ENCODE measurements at regions not wholly inside any gene's neighbourhood (a gene's known extent, or its start where the extent isn't known, plus 50 kb on each side); places are given as distances from the start of the nearest gene placed in this dataset.
"Not testable (repeated sequence)": the region's sequence is repeated elsewhere in the genome, so short reads cannot be mapped to it uniquely, and the experiment has no call there.

- H3K27ac ChIP-seq: no peak overlapping the region
- H3K4me3 ChIP-seq (ENCODE audit: low read depth, low read length): no peak overlapping the region
- H2AFZ ChIP-seq: no peak overlapping the region
- no peak for TF ChIP-seq CTCF (IDR thresholded peaks at IDR 0.05)
- no peaks in the 10 kb centered on the region for H3K4me1 ChIP-seq
- no peaks in the 10 kb centered on the region for H3K27me3 ChIP-seq (ENCODE audit: control insufficient read depth, insufficient read depth, low read length)
- H3K9me3 ChIP-seq (ENCODE audit: control insufficient read depth, low read length): no peaks in the 10 kb centered on the region
- no peaks in the 10 kb centered on the region for H3K79me2 ChIP-seq
- no peak overlapping the region for H3K9ac ChIP-seq
- no peak overlapping the region for H3K4me2 ChIP-seq (ENCODE audit: low read length)
- H3K36me3 ChIP-seq (ENCODE audit: control insufficient read depth, insufficient read depth, low read length): no peaks in the 10 kb centered on the region
These were observed 296.9 kb upstream of the CDH19 start for GRCh38 chr18:66900837-66901236.

DNA sequence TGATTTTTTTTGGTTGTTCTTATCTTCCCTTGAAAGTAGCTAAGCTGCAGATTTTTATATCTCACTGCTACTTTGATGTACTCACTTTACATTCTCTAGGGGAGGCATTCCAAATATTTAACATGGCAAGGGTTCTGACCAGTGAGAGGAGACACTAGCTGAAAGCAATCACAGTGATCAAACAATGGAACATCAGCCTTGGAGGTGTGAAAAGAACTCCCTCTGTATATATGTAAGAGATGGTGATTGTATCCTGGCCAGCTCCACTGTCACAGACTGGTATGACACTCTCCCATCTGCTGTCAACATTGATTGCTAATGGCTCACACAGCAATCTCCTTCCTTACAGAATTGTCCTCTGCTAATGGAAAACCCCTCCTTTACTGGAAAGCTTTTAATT lies 291.7 kb upstream of the CDH19 start:
- H3K79me2 ChIP-seq: no peaks in the 10 kb centered on the region

DNA sequence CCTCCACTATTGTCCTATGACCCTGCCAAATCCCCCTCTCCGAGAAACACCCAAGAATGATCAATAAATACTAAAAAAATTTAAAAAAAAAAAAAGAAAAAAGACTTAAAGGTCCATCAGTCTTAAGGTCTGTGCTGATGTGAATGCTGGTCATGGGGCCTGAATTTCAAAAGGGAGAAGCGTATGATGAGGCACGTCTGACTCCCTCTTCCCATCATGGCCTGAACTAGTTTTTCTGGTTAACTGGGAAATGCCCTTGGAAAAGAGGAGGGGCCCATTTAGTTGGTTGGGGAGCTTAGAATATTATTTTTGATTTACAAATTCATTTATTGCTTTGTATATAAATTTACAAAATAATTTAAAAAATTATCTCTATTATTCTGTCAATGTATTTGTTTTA lies 291.0 kb upstream of the CDH19 start:
- Histone ChIP-seq H3K36me3 (ENCODE audit: control insufficient read depth, insufficient read depth, low read length) (no peaks in the 10 kb centered on the region), H2AFZ (no peak overlapping the region), H3K27ac (no peak overlapping the region), H3K9me3 (ENCODE audit: control insufficient read depth, low read length) (no peaks in the 10 kb centered on the region), H3K4me2 (ENCODE audit: low read length) (no peak overlapping the region), H3K79me2 (no peaks in the 10 kb centered on the region), H3K9ac (no peak overlapping the region), H3K4me3 (ENCODE audit: low read depth, low read length) (no peak overlapping the region), H3K4me1 (no peaks in the 10 kb centered on the region), H3K27me3 (ENCODE audit: control insufficient read depth, insufficient read depth, low read length) (no peaks in the 10 kb centered on the region)
- TF ChIP-seq CTCF (IDR thresholded peaks at IDR 0.05): no peak

More for the DNA sequence above, 291.7 kb upstream of the CDH19 start:
- Histone ChIP-seq H3K4me3 (ENCODE audit: low read depth, low read length) (no peak overlapping the region), H2AFZ (no peak overlapping the region), H3K27me3 (ENCODE audit: control insufficient read depth, insufficient read depth, low read length) (no peaks in the 10 kb centered on the region), H3K9me3 (ENCODE audit: control insufficient read depth, low read length) (no peaks in the 10 kb centered on the region), H3K4me2 (ENCODE audit: low read length) (no peak overlapping the region), H3K9ac (no peak overlapping the region), H3K4me1 (no peaks in the 10 kb centered on the region), H3K36me3 (ENCODE audit: control insufficient read depth, insufficient read depth, low read length) (no peaks in the 10 kb centered on the region), H3K27ac (no peak overlapping the region)
- TF ChIP-seq CTCF (IDR thresholded peaks at IDR 0.05): no peak

DNA sequence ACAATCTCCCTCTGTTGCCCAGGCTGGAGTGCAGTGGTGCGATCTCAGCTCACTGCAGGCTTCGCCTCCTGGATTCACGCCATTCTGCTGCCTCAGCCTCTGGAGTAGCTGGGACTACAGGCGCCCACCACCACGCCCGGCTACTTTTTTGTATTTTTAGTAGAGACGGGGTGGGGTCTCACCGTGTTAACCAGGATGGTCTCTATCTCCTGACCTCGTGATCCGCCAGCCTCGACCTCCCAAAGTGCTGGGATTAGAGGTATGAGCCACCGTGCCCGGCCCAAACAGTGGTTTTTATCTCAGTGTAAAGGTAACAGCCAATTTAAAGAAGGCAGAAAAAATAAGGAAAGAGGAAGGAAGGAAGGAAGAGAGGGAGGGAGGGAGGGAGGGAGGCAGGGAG lies 288.5 kb upstream of the CDH19 start:
- not testable (repeated sequence) for H3K9ac ChIP-seq; H3K9me3 ChIP-seq (ENCODE audit: control insufficient read depth, low read length); H3K36me3 ChIP-seq (ENCODE audit: control insufficient read depth, insufficient read depth, low read length); H2AFZ ChIP-seq; H3K4me3 ChIP-seq (ENCODE audit: low read depth, low read length); H3K4me1 ChIP-seq; H3K27ac ChIP-seq; H3K79me2 ChIP-seq; H3K27me3 ChIP-seq (ENCODE audit: control insufficient read depth, insufficient read depth, low read length); H3K4me2 ChIP-seq (ENCODE audit: low read length)

DNA sequence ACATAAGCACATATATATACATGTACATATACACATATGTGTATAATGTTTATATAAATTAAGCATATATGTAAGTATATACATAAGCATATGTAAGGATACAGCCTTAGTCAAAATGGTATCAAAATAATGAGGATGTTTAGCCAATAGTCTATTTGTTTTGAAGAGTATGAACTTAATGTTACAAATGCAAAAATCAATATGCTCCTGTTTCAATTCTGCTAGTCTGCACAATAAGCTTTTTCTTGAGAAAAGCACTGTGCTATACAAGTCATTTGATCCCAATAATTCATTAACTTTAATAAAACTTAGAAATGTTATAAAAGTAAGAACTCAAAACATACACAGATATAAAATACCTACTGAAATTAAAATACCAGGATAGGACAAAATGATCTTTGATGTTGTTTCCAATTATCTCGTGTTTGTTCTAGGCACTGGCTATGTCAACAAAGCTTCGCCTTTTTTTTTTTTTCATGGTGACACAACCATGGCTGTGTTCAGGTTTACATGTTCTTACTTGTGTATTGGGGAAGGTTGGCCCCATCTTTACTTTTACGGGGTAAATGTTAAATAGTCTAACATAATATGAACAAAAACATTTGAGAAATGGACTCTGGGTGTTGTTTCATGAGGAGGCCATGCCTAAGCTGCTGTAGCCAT lies 271.1 kb upstream of the CDH19 start:
- no peak overlapping the region for H3K27ac ChIP-seq
- no peaks in the 10 kb centered on the region for H3K79me2 ChIP-seq
- H3K4me3 ChIP-seq (ENCODE audit: low read depth, low read length): no peak overlapping the region
- TF ChIP-seq CTCF (IDR thresholded peaks at IDR 0.05): no peak
- H3K4me1 ChIP-seq: no peaks in the 10 kb centered on the region
- H3K36me3 ChIP-seq (ENCODE audit: control insufficient read depth, insufficient read depth, low read length): no peaks in the 10 kb centered on the region
- H2AFZ ChIP-seq: no peak overlapping the region
- H3K9me3 ChIP-seq (ENCODE audit: control insufficient read depth, low read length): no peaks in the 10 kb centered on the region
- H3K4me2 ChIP-seq (ENCODE audit: low read length): no peak overlapping the region
- H3K9ac ChIP-seq: no peak overlapping the region
- H3K27me3 ChIP-seq (ENCODE audit: control insufficient read depth, insufficient read depth, low read length): no peaks in the 10 kb centered on the region
